Gastroesophageal sphincter (tissue), 3 donors: ENCODE measurements at regions not wholly inside any gene's neighbourhood (a gene's known extent, or its start where the extent isn't known, plus 50 kb on each side); places are given as distances from the start of the nearest gene placed in this dataset.

Experiments
- CTCF ChIP-seq, 4 experiments: fragments of 200-600 bp in 2 of 4; fragments of 450-650 bp in 2 of 4; sonication (generic) in 1 of 4; IDR thresholded peaks; one replicate each; pipeline ENCODE4 v1.5.1; 2017 to 2019; ENCODE audit warnings: antibody characterized with exemption in 4 of 4, mild to moderate bottlenecking in 2 of 4, moderate library complexity in 2 of 4
- POLR2A ChIP-seq, 2 donors: fragments of 450-650 bp; IDR thresholded peaks; one replicate each; pipeline ENCODE4 v1.6.1; 2017; ENCODE audit warnings: antibody characterized with exemption in 2 of 2, mild to moderate bottlenecking in 2 of 2, moderate library complexity in 1 of 2

GRCh38 chr2:220029013-220029412 lies 401.6 kb downstream of the SLC4A3 start:
- TF ChIP-seq CTCF (IDR thresholded peaks at IDR 0.05) (no peak), POLR2A (IDR thresholded peaks at IDR 0.05) (no peak)
